ENCODE measurements at regions not wholly inside any gene's neighbourhood (a gene's known extent, or its start where the extent isn't known, plus 50 kb on each side); places are given as distances from the start of the nearest gene placed in this dataset.

- TF ChIP-seq CTCF (IDR thresholded peaks at IDR 0.05) (no peak), ZFX (IDR thresholded peaks at IDR 0.05; ENCODE audit: borderline replicate concordance) (no peak)
- no peak overlapping the region for H3K27ac ChIP-seq
Observed at GRCh38 chr15:62983956-62984355, 58.6 kb upstream of the TPM1 start.

- no peak overlapping the region for H3K27ac ChIP-seq
- TF ChIP-seq ZFX (IDR thresholded peaks at IDR 0.05; ENCODE audit: borderline replicate concordance), result no peak
- TF ChIP-seq CTCF (IDR thresholded peaks at IDR 0.05), result no peak
Observed at GRCh38 chr15:62985768-62986167, 56.8 kb upstream of the TPM1 start.

GRCh38 chr15:62986948-62987347 is 55.6 kb upstream of the TPM1 start:
- no peak overlapping the region for H3K27ac ChIP-seq
- TF ChIP-seq CTCF (IDR thresholded peaks at IDR 0.05) (no peak), ZFX (IDR thresholded peaks at IDR 0.05; ENCODE audit: borderline replicate concordance) (no peak)

- no peak overlapping the region for H3K27ac ChIP-seq
Observed at GRCh38 chr15:62988701-62989100, 53.8 kb upstream of the TPM1 start.

GRCh38 chr15:62989366-62990055 is 53.0 kb upstream of the TPM1 start:
- no peak overlapping the region for H3K27ac ChIP-seq
- TF ChIP-seq ZFX (IDR thresholded peaks at IDR 0.05; ENCODE audit: borderline replicate concordance) (no peak), CTCF (IDR thresholded peaks at IDR 0.05) (no peak)

More at GRCh38 chr15:62988701-62989100, 53.8 kb upstream of the TPM1 start:
- TF ChIP-seq ZFX (IDR thresholded peaks at IDR 0.05; ENCODE audit: borderline replicate concordance), result no peak
- TF ChIP-seq CTCF (IDR thresholded peaks at IDR 0.05), result no peak

GRCh38 chr15:62991698-62992097 is 50.8 kb upstream of the TPM1 start:
- TF ChIP-seq CTCF (IDR thresholded peaks at IDR 0.05) (no peak), ZFX (IDR thresholded peaks at IDR 0.05; ENCODE audit: borderline replicate concordance) (no peak)

GRCh38 chr15:62992302-62992701 is 50.2 kb upstream of the TPM1 start:
- TF ChIP-seq ZFX (IDR thresholded peaks at IDR 0.05; ENCODE audit: borderline replicate concordance), result no peak
- TF ChIP-seq CTCF (IDR thresholded peaks at IDR 0.05), result no peak

More at GRCh38 chr15:62991698-62992097, 50.8 kb upstream of the TPM1 start:
- H3K27ac ChIP-seq, result no peak overlapping the region

More at GRCh38 chr15:62992302-62992701, 50.2 kb upstream of the TPM1 start:
- H3K27ac ChIP-seq, result no peak overlapping the region

Data from 22Rv1 (cell line).